ENCODE measurements at regions not wholly inside any gene's neighbourhood (a gene's known extent, or its start where the extent isn't known, plus 50 kb on each side); places are given as distances from the start of the nearest gene placed in this dataset.

GRCh38 chr12:75964150-75964549 is 67.4 kb downstream of the PHLDA1 start:
- Histone ChIP-seq H3K4me1 (no peaks in the 10 kb centered on the region), H3K36me3 (no peaks in the 10 kb centered on the region), H3K9me3 (no peaks in the 10 kb centered on the region), H3K27ac (no peak overlapping the region), H3K27me3 (no peaks in the 10 kb centered on the region), H3K4me3 (no peak overlapping the region)
- no peak for DNase-seq (ENCODE audit: low spot score in 2 of 2)
- 60 to 65% methylated on average over 1 of the region's 1 CpG for WGBS, 2 donors
- no peak for TF ChIP-seq CTCF (IDR thresholded peaks at IDR 0.05)
- no peak for TF ChIP-seq POLR2A (IDR thresholded peaks at IDR 0.05)
- no peak for TF ChIP-seq EP300 (IDR thresholded peaks at IDR 0.05)

GRCh38 chr12:75961878-75962277 is 69.7 kb downstream of the PHLDA1 start:
- no peak for DNase-seq (ENCODE audit: low spot score in 2 of 2)
- Histone ChIP-seq H3K4me1 (no peaks in the 10 kb centered on the region), H3K4me3 (no peak overlapping the region), H3K27me3 (no peaks in the 10 kb centered on the region), H3K9me3 (no peaks in the 10 kb centered on the region), H3K27ac (no peak overlapping the region), H3K36me3 (no peaks in the 10 kb centered on the region)
- 94 to 96% methylated on average over 4 of the region's 4 CpGs for WGBS, 2 donors
- TF ChIP-seq EP300 (IDR thresholded peaks at IDR 0.05) (no peak), CTCF (IDR thresholded peaks at IDR 0.05) (no peak), POLR2A (IDR thresholded peaks at IDR 0.05) (no peak)

GRCh38 chr12:75960954-75961661 is 70.5 kb downstream of the PHLDA1 start:
- TF ChIP-seq POLR2A (IDR thresholded peaks at IDR 0.05) (no peak), EP300 (IDR thresholded peaks at IDR 0.05) (no peak), CTCF (IDR thresholded peaks at IDR 0.05) (no peak)
- 93 to 95% methylated on average over 6 of the region's 6 CpGs for WGBS, 2 donors
- no peaks in the 10 kb centered on the region for H3K27me3 ChIP-seq
- DNase-seq (ENCODE audit: low spot score in 2 of 2): no peak
- H3K36me3 ChIP-seq: no peaks in the 10 kb centered on the region
- H3K27ac ChIP-seq: no peak overlapping the region
- H3K4me1 ChIP-seq: no peaks in the 10 kb centered on the region
- H3K9me3 ChIP-seq: no peaks in the 10 kb centered on the region
- H3K4me3 ChIP-seq: no peak overlapping the region

- no peaks in the 10 kb centered on the region for H3K4me1 ChIP-seq
Measured at GRCh38 chr12:75960086-75960910, 71.3 kb downstream of the PHLDA1 start.

More at GRCh38 chr12:75960086-75960910, 71.3 kb downstream of the PHLDA1 start:
- no peak for TF ChIP-seq POLR2A (IDR thresholded peaks at IDR 0.05)
- TF ChIP-seq EP300 (IDR thresholded peaks at IDR 0.05): no peak
- no peak for TF ChIP-seq CTCF (IDR thresholded peaks at IDR 0.05)
- no peaks in the 10 kb centered on the region for H3K9me3 ChIP-seq
- no peaks in the 10 kb centered on the region for H3K36me3 ChIP-seq
- 44 to 46% methylated on average over 6 of the region's 6 CpGs for WGBS, 2 donors
- H3K27ac ChIP-seq: no peak overlapping the region
- H3K27me3 ChIP-seq: no peaks in the 10 kb centered on the region
- no peak for DNase-seq (ENCODE audit: low spot score in 2 of 2)
- no peak overlapping the region for H3K4me3 ChIP-seq
